ENCODE measurements at regions not wholly inside any gene's neighbourhood (a gene's known extent, or its start where the extent isn't known, plus 50 kb on each side); places are given as distances from the start of the nearest gene placed in this dataset.

GRCh38 chr5:164041105-164041504 is 535.7 kb downstream of the MAT2B start:
- no peak for TF ChIP-seq CTCF (IDR thresholded peaks at IDR 0.05)
- TF ChIP-seq POLR2A (IDR thresholded peaks at IDR 0.05), result no peak
